NCI-H2227 (cell line): ENCODE measurements at regions not wholly inside any gene's neighbourhood (a gene's known extent, or its start where the extent isn't known, plus 50 kb on each side); places are given as distances from the start of the nearest gene placed in this dataset.

Experiments
- DNase-seq: peaks from one replicate; lab custom pipeline; 2025; ENCODE audit not compliant: unreplicated experiment; lab: John Stamatoyannopoulos, UW

- DNase-seq, result no peak
These were observed 435.2 kb upstream of the MANEA start for GRCh38 chr6:95142101-95142500.

- no peak for DNase-seq
These were observed 434.5 kb upstream of the MANEA start for GRCh38 chr6:95142661-95143335.

DNA sequence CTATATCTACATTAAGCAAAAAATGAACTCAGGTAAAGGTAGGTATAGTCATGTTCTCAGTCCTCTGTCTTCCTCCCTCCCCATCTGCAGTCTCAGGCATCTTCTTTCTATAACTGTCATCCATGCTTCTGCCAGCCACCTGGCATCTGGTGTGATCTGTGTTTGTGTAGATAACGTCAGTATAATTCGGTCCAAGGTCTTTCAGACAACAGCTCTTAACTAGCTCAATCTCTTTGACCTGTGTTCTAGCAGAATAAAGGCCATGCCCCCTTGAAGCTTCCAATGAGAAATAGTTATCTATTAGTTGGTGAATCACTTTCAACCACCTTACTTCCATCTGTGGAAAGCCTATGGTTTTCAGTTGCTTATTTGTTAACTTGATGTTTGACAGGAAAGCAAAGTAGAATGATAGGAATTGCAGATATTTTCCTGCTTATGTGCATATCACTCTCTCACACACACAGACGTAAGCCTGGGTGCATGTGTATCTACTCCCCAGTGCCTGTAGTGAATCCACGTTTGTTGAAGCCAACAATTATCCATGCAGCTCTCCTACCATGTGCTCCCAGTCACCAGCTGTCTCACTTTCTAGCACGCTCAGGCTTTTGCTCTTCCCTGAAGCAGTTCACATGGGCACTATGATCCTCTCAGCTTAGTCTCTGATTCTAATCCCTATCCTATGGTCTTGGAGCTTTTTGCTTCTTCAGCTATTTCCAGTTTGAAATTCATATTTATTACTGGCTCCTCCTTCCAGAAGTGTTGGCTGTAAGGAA lies 433.7 kb upstream of the MANEA start:
- DNase-seq, result no peak

DNA sequence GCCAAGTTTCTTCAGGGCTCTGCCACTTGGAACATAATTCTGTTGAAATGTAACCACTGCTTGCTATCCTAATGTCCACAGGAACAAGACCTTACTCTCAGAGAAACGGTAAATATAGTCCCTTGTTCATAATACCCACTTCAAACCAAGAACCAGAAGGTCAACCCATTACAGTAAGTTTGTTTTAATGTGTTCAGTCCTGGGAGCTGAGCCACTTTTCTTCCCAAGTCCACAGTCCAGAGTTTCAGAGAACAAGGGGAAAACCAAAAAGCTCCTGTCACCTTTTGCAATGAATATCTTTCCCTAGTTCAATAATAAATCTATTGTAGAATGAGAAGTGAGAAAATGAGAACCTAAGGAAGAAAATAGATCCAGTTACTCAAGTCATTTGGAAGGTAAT lies 431.9 kb upstream of the MANEA start:
- no peak for DNase-seq

DNA sequence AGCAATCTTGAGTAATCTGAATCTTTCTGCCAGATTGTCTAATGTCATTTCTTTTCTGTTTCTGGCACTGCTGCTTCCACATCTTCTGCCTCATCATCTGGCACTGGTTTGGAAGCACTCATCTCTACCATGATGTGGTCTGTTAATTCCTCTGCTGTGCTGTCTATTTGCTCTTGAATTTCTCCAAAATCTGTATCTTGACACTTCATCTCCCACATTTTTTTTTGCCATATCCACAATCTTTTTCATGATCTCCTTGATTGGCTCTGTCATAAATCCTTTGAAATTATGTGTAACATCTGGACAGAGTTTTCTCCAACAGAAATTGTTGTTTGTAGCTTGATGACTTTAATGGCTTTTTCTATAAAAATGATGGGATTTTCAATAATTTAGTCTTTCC lies 417.8 kb upstream of the MANEA start:
- DNase-seq, result no peak

- no peak for DNase-seq
These were observed 407.6 kb upstream of the MANEA start for GRCh38 chr6:95169775-95170174.

- no peak for DNase-seq
These were observed 401.2 kb upstream of the MANEA start for GRCh38 chr6:95175927-95176675.

GRCh38 chr6:95185874-95186273 lies 391.5 kb upstream of the MANEA start:
- no peak for DNase-seq

- DNase-seq, result no peak
These were observed 390.6 kb upstream of the MANEA start for GRCh38 chr6:95186710-95187109.

GRCh38 chr6:95197590-95197989 lies 379.7 kb upstream of the MANEA start:
- DNase-seq, result no peak

- peak; percentile 9 for DNase-seq
These were observed 374.1 kb upstream of the MANEA start for GRCh38 chr6:95203153-95203754.

DNA sequence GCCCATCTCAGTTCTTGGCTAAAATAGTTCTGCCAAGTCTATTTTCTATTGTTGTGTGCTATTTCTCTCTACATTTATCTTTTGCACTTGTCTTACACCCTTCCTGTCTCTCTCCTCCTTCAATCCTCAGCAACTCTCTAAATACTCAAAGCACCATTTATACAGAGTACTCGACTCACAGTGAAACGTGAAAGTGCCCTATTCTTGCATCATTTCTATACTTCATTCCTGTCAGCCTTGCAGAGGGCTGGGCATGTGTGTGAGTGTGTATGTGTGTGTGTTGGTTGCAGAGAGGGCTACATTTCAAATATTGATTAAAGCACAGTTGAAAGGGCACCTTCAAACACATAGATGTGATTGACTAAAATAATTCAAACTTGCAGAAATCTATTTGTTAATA lies 373.2 kb upstream of the MANEA start:
- DNase-seq, result no peak

DNA sequence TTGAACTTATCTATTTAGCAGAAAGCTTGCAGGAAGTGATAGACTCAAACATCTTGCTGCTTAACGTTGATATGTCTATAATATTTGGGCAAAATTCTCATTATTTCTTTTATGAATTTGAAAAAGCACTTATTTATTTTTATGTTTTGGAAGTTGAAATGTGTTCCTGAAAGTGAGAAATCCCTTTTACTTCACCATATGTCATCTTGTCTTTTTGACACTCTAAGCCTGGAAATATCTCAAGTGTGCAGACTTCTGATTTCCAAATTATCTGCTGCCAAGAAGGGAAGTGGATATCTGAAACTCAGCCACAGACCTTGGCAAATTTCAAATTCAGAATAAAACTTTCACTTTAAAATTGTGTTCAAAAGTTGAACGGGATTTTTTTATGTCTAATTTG lies 368.7 kb upstream of the MANEA start:
- DNase-seq, result no peak

DNA sequence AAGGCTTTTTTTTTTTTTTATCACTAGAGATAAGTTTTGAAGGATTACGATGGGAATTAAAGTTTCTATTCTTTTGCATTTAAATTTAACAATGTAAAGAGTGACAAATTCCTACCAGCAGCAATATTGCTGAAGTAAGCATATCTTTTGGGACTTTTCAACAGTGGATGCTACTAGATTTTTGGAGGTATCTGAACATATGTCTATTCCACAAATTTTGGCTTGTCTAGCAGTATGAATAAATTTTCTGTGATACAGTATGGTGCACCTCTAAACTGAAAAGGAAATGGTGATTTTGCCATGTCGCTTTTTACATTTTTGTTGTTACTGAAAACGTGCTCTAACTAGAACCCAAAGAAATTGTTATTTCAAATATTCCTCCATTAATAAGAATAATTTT lies 368.3 kb upstream of the MANEA start:
- no peak for DNase-seq

DNA sequence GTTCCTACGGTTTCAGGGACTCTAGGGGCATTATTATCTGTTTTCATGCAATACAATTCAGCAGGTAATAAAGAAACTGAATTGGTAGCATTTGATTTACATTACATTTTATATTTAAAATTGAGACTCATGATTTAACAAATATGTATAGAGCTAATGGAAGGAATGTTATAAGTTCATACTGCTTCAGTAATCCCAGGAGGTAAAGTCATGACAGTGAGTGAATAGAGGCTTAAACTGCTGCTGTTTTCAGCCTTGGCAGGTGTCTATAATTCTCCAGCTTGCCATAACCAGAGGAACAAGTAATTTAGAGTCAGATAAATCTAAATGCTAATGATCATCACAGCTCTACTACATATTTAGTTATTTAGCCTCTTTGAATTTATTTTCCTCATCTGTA lies 360.8 kb upstream of the MANEA start:
- DNase-seq, result no peak

DNA sequence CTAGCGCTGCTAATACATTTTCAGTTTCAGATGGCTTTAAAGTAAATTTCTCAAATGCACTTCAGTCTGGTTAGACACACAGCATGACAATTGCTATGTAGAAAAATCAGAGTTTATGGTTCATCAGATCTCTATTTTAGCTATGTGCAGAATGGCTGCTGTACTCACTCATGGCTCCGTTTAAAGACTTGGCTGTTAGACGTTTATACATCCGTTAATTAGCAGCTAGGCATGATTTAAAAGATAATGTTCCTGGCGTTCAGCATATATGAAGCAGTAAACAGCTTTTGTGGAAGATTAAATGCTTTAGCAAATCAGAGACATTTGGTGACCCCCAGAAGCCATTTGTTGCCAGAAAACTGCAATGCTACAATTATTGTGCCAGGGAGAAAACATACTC lies 350.0 kb upstream of the MANEA start:
- DNase-seq, result peak; percentile 5

DNA sequence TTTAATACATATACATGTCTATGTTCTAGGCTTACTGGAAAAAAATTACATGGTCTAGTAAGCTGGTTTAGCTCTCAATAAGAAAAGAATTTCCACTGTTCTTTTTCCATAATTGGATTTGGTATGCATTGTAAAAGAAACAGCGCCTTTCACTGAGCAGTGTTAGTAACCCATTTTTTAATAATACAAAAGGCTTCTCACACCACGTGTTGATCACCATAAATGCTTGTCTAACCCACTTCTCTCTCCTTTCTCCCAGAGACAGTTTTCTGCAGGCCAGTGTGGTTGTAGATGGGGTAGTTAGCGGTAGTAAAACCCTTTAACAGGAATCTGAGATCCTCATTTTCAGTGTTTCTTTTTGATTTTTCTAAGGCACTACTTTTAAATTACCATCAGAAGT lies 348.7 kb upstream of the MANEA start:
- DNase-seq, result no peak

DNA sequence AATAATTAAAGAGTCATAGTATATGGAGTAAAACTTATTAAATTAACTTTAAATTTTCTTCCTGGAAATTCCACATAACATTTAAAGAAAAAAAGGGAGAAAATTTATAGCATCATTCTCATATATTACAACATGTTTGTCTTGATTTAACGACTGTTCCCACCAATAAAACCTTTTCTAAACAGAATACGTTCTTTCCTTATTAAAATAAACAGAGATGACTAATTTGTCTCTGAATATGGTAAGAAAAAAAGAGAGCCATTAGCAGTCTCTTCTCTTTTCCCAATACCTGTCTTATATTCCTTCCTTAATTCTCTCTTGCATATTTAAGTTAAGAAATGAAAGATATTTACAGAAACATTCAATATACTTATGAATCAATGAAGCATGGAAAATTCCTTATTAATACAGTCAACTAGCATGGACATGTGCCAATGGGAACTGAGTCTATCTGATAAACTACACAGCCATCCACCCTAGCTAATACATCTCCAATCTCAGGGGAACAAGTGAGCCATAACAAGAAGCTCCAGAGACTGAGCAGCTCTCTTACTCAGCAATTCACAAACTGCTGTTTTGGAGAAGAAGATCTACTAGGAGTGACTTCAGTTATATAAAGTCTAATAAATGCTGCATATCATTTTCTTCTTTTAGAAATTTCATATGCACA lies 347.1 kb upstream of the MANEA start:
- no peak for DNase-seq

DNA sequence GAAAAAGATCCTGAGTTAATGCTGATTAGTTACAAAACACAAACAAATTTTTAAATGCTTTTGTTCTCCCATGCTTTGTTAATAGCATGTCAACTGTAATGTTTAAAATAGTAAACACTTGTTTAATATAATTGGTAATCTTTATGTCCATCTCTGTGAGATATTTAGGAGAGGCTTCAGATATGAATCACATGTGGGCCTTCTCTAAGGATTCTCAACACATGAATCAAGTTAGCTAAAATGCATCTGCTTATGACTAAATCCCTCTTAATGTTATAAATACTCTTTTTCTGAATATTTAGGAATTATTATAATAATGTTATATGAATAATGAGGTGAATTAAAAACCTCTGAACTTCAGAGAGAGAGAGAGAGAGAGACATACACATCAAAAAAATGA lies 345.9 kb upstream of the MANEA start:
- no peak for DNase-seq

- no peak for DNase-seq
These were observed 344.9 kb upstream of the MANEA start for GRCh38 chr6:95232446-95232845.

GRCh38 chr6:95233879-95234278 lies 343.5 kb upstream of the MANEA start:
- DNase-seq, result no peak
